Amygdala (tissue), 56 donors: ENCODE measurements at regions not wholly inside any gene's neighbourhood (a gene's known extent, or its start where the extent isn't known, plus 50 kb on each side); places are given as distances from the start of the nearest gene placed in this dataset.
"Not testable (repeated sequence)": the region's sequence is repeated elsewhere in the genome, so short reads cannot be mapped to it uniquely, and the experiment has no call there.

Experiments
- DNase-seq, 56 donors: peaks; one replicate each; lab custom pipeline; 2025; lab: John Stamatoyannopoulos, UW

GRCh38 chr6:106782536-106783285 lies 153.3 kb downstream of the QRSL1 start:
- no peak for DNase-seq

GRCh38 chr6:106779552-106779951 lies 150.2 kb downstream of the QRSL1 start:
- not testable (repeated sequence) for DNase-seq

GRCh38 chr6:106778943-106779342 lies 149.6 kb downstream of the QRSL1 start:
- no peak for DNase-seq

- no peak for DNase-seq
Observed at GRCh38 chr6:106773996-106774629, 144.7 kb downstream of the QRSL1 start.

- DNase-seq = no peak
Observed at GRCh38 chr6:106773522-106773921, 144.1 kb downstream of the QRSL1 start.

- no peak for DNase-seq
Observed at GRCh38 chr6:106772270-106773142, 143.1 kb downstream of the QRSL1 start.

- DNase-seq = no peak
Observed at GRCh38 chr6:106771822-106772221, 142.4 kb downstream of the QRSL1 start.

- DNase-seq = no peak
Observed at GRCh38 chr6:106770663-106771062, 141.3 kb downstream of the QRSL1 start.

GRCh38 chr6:106770081-106770480 lies 140.7 kb downstream of the QRSL1 start:
- no peak for DNase-seq

GRCh38 chr6:106767271-106767670 lies 137.9 kb downstream of the QRSL1 start:
- DNase-seq = no peak

GRCh38 chr6:106766201-106766600 lies 136.8 kb downstream of the QRSL1 start:
- no peak for DNase-seq

- DNase-seq = no peak
Observed at GRCh38 chr6:106765496-106765895, 136.1 kb downstream of the QRSL1 start.

GRCh38 chr6:106764353-106764980 lies 135.1 kb downstream of the QRSL1 start:
- DNase-seq = no peak

- DNase-seq = no peak
Observed at GRCh38 chr6:106763361-106763760, 134.0 kb downstream of the QRSL1 start.

- DNase-seq = no peak
Observed at GRCh38 chr6:106761160-106761559, 131.8 kb downstream of the QRSL1 start.

GRCh38 chr6:106759112-106759511 lies 129.7 kb downstream of the QRSL1 start:
- no peak for DNase-seq

- DNase-seq = no peak
Observed at GRCh38 chr6:106757722-106758467, 128.5 kb downstream of the QRSL1 start.

- DNase-seq = no peak
Observed at GRCh38 chr6:106757267-106757666, 127.9 kb downstream of the QRSL1 start.

GRCh38 chr6:106754215-106754614 lies 124.8 kb downstream of the QRSL1 start:
- DNase-seq = no peak

GRCh38 chr6:106752641-106753040 lies 123.3 kb downstream of the QRSL1 start:
- DNase-seq = no peak
